SJSA1 (cell line): ENCODE measurements at regions not wholly inside any gene's neighbourhood (a gene's known extent, or its start where the extent isn't known, plus 50 kb on each side); places are given as distances from the start of the nearest gene placed in this dataset.

Experiments
- DNase-seq, 2 experiments: peaks; one replicate each; pipeline ENCODE4 v3.0.0-alpha.2; 2015 to 2020; ENCODE audit warnings: low spot score in 2 of 2, low read depth in 1 of 2
- H3K27ac ChIP-seq: fragments of 250-450 bp; sonication (Bioruptor Pico); 2 replicates; pipeline ENCODE4 v1.5.1; 2020; ENCODE audit warnings: mild to moderate bottlenecking, moderate library complexity
- H3K27me3 ChIP-seq: fragments of 250-450 bp; sonication (Bioruptor Pico); replicated peaks from 2 replicates; pipeline ENCODE4 v1.5.1; 2020; ENCODE audit warnings: mild to moderate bottlenecking, moderate library complexity
- H3K36me3 ChIP-seq: fragments of 250-450 bp; sonication (Bioruptor Pico); 2 replicates; pipeline ENCODE4 v1.5.1; 2020; ENCODE audit warnings: mild to moderate bottlenecking
- H3K4me1 ChIP-seq: fragments of 250-450 bp; sonication (Bioruptor Pico); replicated peaks from 2 replicates; pipeline ENCODE4 v1.6.1; 2021; ENCODE audit warnings: mild to moderate bottlenecking
- H3K4me3 ChIP-seq: fragments of 250-450 bp; sonication (Bioruptor Pico); 2 replicates; pipeline ENCODE4 v1.5.1; 2020; ENCODE audit warnings: mild to moderate bottlenecking
- H3K9me3 ChIP-seq: fragments of 250-450 bp; sonication (Bioruptor Pico); replicated peaks from 2 replicates; pipeline ENCODE4 v1.5.1; 2020; ENCODE audit warnings: mild to moderate bottlenecking

- DNase-seq: no peak
- no peaks in the 10 kb centered on the region for H3K27me3 ChIP-seq
- H3K4me1 ChIP-seq: no peaks in the 10 kb centered on the region
- no peak overlapping the region for H3K4me3 ChIP-seq
- no peak overlapping the region for H3K27ac ChIP-seq
- H3K36me3 ChIP-seq: no peaks in the 10 kb centered on the region
- H3K9me3 ChIP-seq: no peaks in the 10 kb centered on the region
Measured at GRCh38 chr2:34332813-34333212, 733.7 kb upstream of the FAM98A start.

GRCh38 chr2:34320056-34320455 lies 721.0 kb upstream of the FAM98A start:
- H3K9me3 ChIP-seq: 0 out of 2 replicates have a peak, but pooled peaks cover 3% of the 10 kb centered on the region
- no peak overlapping the region for H3K27ac ChIP-seq
- H3K4me3 ChIP-seq: no peak overlapping the region
- DNase-seq: no peak
- H3K27me3 ChIP-seq: no peaks in the 10 kb centered on the region
- H3K4me1 ChIP-seq: no peaks in the 10 kb centered on the region
- no peaks in the 10 kb centered on the region for H3K36me3 ChIP-seq

- no peaks in the 10 kb centered on the region for H3K9me3 ChIP-seq
Measured at GRCh38 chr2:34317797-34318196, 718.7 kb upstream of the FAM98A start.

GRCh38 chr2:34316788-34317187 lies 717.7 kb upstream of the FAM98A start:
- H3K4me1 ChIP-seq: no peaks in the 10 kb centered on the region
- H3K36me3 ChIP-seq: no peaks in the 10 kb centered on the region
- H3K27ac ChIP-seq: no peak overlapping the region
- no peak overlapping the region for H3K4me3 ChIP-seq
- DNase-seq: no peak
- H3K9me3 ChIP-seq: no peaks in the 10 kb centered on the region
- H3K27me3 ChIP-seq: no peaks in the 10 kb centered on the region

More at GRCh38 chr2:34317797-34318196, 718.7 kb upstream of the FAM98A start:
- no peak for DNase-seq
- no peak overlapping the region for H3K4me3 ChIP-seq
- no peaks in the 10 kb centered on the region for H3K27me3 ChIP-seq
- H3K4me1 ChIP-seq: no peaks in the 10 kb centered on the region
- H3K27ac ChIP-seq: no peak overlapping the region
- H3K36me3 ChIP-seq: no peaks in the 10 kb centered on the region

- no peak for DNase-seq
- Histone ChIP-seq H3K27me3 (no peaks in the 10 kb centered on the region), H3K9me3 (no peaks in the 10 kb centered on the region), H3K36me3 (no peaks in the 10 kb centered on the region), H3K4me1 (no peaks in the 10 kb centered on the region), H3K27ac (no peak overlapping the region), H3K4me3 (no peak overlapping the region)
Measured at GRCh38 chr2:34311816-34312215, 712.7 kb upstream of the FAM98A start.

- no peaks in the 10 kb centered on the region for H3K36me3 ChIP-seq
- no peaks in the 10 kb centered on the region for H3K4me1 ChIP-seq
- H3K27me3 ChIP-seq: no peaks in the 10 kb centered on the region
- no peak for DNase-seq
- H3K4me3 ChIP-seq: no peak overlapping the region
- H3K27ac ChIP-seq: no peak overlapping the region
- 0 out of 2 replicates have a peak, but pooled peaks cover 4% of the 10 kb centered on the region for H3K9me3 ChIP-seq
Measured at GRCh38 chr2:34308140-34308539, 709.0 kb upstream of the FAM98A start.

- Histone ChIP-seq H3K9me3 (0 out of 2 replicates have a peak, but pooled peaks cover 4% of the 10 kb centered on the region), H3K4me3 (no peak overlapping the region), H3K36me3 (no peaks in the 10 kb centered on the region), H3K4me1 (no peaks in the 10 kb centered on the region), H3K27ac (no peak overlapping the region), H3K27me3 (no peaks in the 10 kb centered on the region)
- no peak for DNase-seq
Measured at GRCh38 chr2:34307636-34308035, 708.5 kb upstream of the FAM98A start.

GRCh38 chr2:34306745-34307144 lies 707.6 kb upstream of the FAM98A start:
- Histone ChIP-seq H3K4me1 (no peaks in the 10 kb centered on the region), H3K9me3 (0 out of 2 replicates have a peak, but pooled peaks cover 4% of the 10 kb centered on the region), H3K36me3 (no peaks in the 10 kb centered on the region), H3K27ac (no peak overlapping the region), H3K4me3 (no peak overlapping the region), H3K27me3 (no peaks in the 10 kb centered on the region)
- no peak for DNase-seq

GRCh38 chr2:34305587-34305986 lies 706.5 kb upstream of the FAM98A start:
- H3K4me1 ChIP-seq: no peaks in the 10 kb centered on the region
- no peaks in the 10 kb centered on the region for H3K27me3 ChIP-seq
- DNase-seq: no peak
- H3K27ac ChIP-seq: no peak overlapping the region
- no peak overlapping the region for H3K4me3 ChIP-seq
- no peaks in the 10 kb centered on the region for H3K36me3 ChIP-seq
- H3K9me3 ChIP-seq: 0 out of 2 replicates have a peak, but pooled peaks cover 4% of the 10 kb centered on the region

GRCh38 chr2:34294961-34295360 lies 695.9 kb upstream of the FAM98A start:
- Histone ChIP-seq H3K4me3 (no peak overlapping the region), H3K27ac (no peak overlapping the region), H3K27me3 (no peaks in the 10 kb centered on the region), H3K4me1 (no peaks in the 10 kb centered on the region), H3K36me3 (no peaks in the 10 kb centered on the region), H3K9me3 (no peaks in the 10 kb centered on the region)
- no peak for DNase-seq

GRCh38 chr2:34291076-34291475 lies 692.0 kb upstream of the FAM98A start:
- no peak for DNase-seq

GRCh38 chr2:34288016-34288415 lies 688.9 kb upstream of the FAM98A start:
- Histone ChIP-seq H3K27ac (no peak overlapping the region), H3K4me1 (no peaks in the 10 kb centered on the region), H3K4me3 (no peak overlapping the region), H3K27me3 (no peaks in the 10 kb centered on the region), H3K9me3 (no peaks in the 10 kb centered on the region), H3K36me3 (no peaks in the 10 kb centered on the region)
- DNase-seq: no peak

More at GRCh38 chr2:34291076-34291475, 692.0 kb upstream of the FAM98A start:
- H3K9me3 ChIP-seq: no peaks in the 10 kb centered on the region
- H3K27ac ChIP-seq: no peak overlapping the region
- H3K4me1 ChIP-seq: no peaks in the 10 kb centered on the region
- no peak overlapping the region for H3K4me3 ChIP-seq
- no peaks in the 10 kb centered on the region for H3K27me3 ChIP-seq
- no peaks in the 10 kb centered on the region for H3K36me3 ChIP-seq

GRCh38 chr2:34280606-34281005 lies 681.5 kb upstream of the FAM98A start:
- no peaks in the 10 kb centered on the region for H3K4me1 ChIP-seq
- H3K4me3 ChIP-seq: no peak overlapping the region
- DNase-seq: no peak
- 0 out of 2 replicates have a peak, but pooled peaks cover 4% of the 10 kb centered on the region for H3K9me3 ChIP-seq
- H3K27ac ChIP-seq: no peak overlapping the region
- no peaks in the 10 kb centered on the region for H3K27me3 ChIP-seq
- no peaks in the 10 kb centered on the region for H3K36me3 ChIP-seq

- H3K9me3 ChIP-seq: 0 out of 2 replicates have a peak, but pooled peaks cover 2% of the 10 kb centered on the region
- H3K27me3 ChIP-seq: no peaks in the 10 kb centered on the region
- H3K27ac ChIP-seq: no peak overlapping the region
- no peaks in the 10 kb centered on the region for H3K4me1 ChIP-seq
- no peaks in the 10 kb centered on the region for H3K36me3 ChIP-seq
- H3K4me3 ChIP-seq: no peak overlapping the region
- no peak for DNase-seq
Measured at GRCh38 chr2:34266908-34267697, 668.0 kb upstream of the FAM98A start.
